HG03457 (cell line): ENCODE measurements at regions not wholly inside any gene's neighbourhood (a gene's known extent, or its start where the extent isn't known, plus 50 kb on each side); places are given as distances from the start of the nearest gene placed in this dataset.
A peak's percentile ranks its signal among the peaks of the same experiment; 100 is the strongest.
"Not testable (repeated sequence)": the region's sequence is repeated elsewhere in the genome, so short reads cannot be mapped to it uniquely, and the experiment has no call there.

Experiments
- ATAC-seq: cut with Tn5 transposase; IDR thresholded peaks from one replicate; pipeline ENCODE4 v1.9.1; 2021; ENCODE audit warnings: moderate number of reproducible peaks; ENCODE audit not compliant: unreplicated experiment

DNA sequence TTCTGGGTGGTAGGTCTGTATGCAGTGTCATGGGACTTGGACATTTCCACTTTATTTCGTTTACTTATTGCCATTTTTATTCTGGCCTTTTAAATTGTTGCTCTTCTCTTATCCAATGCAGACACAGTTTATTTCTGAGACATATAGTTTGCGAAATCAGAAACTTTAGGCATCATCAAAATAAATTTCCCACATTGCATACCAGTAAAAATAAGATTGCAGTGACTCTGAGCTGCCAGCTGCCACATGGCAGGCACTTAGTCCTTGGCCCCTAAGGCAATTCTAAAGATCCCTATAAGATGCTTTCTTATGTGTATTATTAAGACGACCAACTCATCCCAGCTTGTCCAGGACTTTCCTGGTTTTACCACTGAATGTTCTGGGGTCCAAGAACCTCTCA, 81.8 kb upstream of the ANKRD1 start:
- ATAC-seq: no peak

DNA sequence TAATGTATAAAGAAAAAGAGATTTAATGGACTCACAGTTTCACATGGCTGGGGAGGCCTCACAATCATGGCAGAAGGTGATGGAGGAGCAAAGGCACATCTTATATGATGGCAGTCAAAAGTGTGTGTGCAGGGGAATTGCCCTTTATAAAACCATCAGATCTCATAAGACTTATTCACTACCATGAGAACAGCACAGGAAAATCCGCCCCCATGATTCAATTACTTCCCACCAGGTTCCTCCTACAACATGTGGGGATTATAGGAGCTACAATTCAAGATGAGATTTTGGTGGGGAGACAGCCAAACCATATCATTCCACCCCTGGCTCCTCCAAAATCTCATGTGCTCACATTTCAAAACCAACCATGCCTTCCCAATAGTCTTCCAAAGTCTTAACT, 82.5 kb upstream of the ANKRD1 start:
- not testable (repeated sequence) for ATAC-seq

DNA sequence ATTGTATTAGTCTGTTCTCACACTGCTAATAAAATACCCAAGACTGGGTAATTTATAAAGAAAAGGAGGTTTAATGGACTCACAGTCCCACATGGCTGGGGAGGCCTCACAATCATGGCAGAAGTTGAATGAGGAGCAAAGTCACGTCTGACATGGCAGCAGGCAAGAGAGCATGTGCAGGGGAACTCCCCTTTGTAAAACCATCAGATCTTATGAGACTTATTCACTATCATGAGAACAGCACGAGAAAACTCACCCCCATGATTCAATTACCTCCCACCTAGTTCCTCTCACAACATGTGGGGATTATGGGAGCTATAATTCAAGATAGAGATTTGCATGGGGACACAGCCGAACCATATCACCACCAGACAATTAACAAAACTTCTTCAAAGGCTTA, 84.4 kb upstream of the ANKRD1 start:
- ATAC-seq: not testable (repeated sequence)

DNA sequence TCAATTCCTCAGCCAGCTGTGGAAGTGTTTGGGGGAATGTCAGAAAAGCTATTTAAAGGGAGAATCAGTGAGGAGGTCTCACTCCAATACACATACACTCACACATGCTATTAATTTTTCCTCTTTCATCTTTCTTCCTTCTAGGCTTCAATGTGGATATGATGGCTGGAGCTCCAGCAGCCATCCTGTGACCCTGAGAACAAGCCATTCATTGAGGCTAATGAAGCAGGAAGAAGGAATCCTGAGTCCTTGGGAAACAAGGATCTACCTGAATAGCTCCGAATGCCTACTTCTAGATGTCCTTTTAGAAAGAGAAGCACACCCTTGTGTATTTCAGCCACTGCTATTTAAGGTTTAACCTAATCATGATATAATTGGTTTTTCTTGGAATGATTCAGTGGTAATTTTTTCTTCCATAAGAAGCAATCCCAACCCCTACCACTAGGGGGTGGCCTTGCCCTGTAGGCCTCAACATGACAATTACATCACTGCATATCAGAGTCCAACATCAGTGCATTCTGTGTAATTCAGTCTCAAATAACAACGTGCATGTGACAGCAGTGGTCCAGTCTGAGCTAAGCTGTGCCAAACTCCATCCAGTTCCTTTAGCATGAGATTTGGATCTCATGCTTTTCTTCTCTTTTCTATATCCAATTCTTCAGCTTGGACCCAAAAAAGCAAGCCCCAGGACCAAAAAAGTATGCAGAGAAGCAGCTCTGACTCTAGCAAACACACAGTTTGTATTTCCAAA, 85.3 kb upstream of the ANKRD1 start:
- ATAC-seq: no peak

DNA sequence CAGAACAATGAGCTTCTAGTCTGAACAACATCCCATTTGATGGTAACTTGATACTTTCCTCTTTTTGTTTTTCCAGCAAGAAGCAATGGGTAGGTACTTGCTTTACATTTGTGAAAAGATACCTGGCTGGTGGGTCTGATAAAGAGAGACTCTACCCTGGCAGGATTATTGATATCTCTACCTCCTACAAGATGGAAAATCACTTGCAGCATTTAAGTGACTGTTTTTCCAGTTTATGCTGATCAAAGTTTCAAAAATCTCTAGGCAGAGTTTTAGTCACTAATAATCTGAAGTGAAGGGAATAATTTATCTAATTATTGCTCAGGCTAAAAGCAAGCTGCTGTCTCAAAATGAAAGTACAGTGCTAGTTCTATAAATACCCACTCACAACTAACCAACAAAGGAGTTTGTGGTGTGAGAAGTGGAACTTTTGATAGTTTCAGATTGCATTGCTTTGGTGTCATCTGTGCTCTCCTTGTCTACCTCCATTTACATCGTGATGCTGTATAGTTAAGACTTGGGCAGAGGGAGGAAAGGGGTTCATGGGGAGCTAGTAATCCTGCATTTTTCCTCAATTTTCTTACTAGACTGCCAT, 86.0 kb upstream of the ANKRD1 start:
- ATAC-seq: peak; percentile 55

DNA sequence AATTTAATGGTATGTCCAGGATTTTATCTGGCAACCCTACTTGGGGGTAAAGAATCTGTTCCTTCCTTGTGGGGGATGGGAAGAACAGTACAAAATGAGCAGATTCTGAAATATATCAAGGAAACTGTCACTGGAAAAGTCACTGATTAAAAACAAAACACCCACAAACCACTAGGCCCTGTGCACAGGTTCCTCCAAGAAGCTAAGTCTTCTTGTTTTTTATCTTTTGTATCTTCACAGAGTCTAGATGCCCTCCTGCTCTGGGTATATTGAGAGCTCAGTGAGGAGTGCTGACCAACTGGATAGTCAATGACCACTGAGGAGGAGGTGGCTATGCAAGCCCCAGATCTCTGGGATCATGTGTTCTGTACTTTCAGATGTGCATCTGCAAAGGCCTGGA, 86.8 kb upstream of the ANKRD1 start:
- ATAC-seq: no peak

DNA sequence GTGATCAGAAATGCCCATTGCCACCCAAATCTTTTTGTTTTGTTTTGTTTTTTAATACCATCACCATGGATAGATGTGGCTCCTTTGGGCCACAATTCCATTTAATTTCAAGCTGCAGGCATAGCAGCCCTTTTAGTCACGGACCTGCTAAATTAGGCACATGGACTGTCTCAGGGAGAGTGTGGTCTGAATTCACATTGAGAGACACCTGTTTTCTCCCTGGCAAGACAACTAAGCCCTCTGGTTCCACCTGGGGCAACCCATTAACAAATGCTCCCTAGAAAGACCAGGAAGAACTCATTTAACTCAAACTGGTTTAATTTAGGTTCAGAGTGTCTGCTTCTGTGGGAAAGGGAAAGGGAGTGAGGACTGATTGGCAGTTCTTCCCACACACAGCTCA, 88.2 kb upstream of the ANKRD1 start:
- ATAC-seq: no peak

DNA sequence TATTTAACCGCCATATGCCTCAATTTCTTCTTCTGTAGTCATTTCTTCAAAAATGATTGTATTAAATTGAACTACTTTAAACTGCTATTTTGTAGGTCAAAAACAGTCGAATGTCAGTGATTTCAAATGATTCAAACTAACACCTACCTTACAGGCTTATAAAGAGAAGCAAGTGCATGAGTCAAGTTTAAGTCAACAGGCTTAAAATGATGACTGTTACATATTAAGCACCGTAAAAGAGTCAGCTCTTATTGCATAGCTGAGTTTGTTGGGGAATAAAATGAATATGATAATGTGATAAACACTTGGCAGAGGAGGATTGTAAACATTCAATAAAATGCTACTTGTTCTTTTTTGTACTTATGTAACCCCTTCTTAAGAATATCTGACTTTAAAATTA, 90.1 kb upstream of the ANKRD1 start:
- ATAC-seq: no peak

DNA sequence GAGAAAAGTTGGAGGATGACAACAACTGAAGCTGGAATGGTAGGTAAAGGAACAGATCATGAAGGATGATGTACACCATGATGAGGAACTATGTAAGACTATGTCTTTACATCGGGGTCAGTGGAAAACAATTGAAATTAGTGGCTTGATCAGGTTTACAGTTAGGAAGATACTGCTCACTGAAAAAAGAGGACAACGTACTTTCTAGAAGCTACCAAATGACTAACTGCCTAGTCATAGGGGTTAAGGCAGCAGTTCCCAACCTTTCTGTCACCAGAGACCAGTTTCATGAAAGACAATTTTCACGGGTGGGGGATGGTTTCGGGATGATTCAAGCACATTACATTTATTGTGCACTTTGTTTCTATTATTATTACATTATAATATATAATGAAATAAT, 91.6 kb upstream of the ANKRD1 start:
- ATAC-seq: no peak

DNA sequence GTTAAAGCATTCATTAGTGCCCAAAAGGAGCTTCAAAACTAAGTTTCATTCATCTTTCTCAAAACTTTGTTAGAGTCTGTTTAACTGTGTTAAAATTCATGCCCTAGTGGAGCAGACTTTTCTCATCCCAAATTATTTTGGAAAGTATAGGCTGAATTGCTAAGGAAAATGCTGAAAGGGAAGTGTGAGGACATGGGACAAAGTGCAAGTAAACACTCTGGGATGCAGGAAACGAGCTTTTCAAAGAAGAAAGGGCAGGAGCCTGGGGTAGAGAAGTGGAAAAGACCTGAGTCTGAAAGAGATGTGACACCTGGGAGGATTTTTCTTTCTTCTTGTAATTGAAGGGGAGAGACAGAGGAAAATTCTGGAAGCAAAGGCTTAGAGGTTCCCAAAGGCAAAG, 93.1 kb upstream of the ANKRD1 start:
- ATAC-seq: no peak

DNA sequence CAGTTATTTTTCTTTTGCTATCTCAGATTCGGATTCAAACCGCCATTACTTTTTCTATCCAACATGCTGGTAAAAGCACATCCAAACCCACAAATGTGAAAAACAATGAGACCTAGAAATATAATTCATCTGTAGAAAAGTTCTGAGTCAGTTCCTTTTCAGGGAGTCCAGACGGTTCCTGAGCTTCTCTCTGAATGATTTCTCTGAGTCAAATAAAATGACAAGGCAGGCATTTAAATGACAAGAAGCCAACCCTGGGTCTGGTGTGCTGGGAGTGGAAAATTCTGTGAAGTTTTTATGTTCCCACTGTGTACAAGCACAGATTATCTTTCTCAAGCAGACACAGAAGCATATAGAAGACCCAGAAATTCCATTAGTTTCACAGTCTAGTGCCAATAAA, 96.3 kb upstream of the ANKRD1 start:
- no peak for ATAC-seq

DNA sequence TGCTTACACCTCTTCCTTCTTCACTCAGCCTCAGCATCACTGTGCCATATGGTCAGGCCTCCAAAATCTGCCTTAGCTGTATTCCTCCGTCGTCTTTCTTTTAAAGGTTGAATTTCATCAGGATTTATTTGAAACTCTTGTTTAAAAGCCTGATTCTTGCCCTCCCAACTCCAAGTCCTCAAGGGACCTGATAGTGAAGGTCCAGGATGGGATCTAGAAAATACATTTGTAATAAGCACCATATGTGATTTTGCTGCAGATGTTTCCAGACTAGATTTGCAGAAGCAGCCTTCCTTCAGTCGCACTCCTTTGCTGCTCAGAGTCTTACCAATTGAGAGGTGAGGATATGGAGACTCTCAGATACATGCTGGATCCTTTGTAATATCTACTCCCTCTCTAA, 101.0 kb upstream of the ANKRD1 start:
- ATAC-seq: no peak

DNA sequence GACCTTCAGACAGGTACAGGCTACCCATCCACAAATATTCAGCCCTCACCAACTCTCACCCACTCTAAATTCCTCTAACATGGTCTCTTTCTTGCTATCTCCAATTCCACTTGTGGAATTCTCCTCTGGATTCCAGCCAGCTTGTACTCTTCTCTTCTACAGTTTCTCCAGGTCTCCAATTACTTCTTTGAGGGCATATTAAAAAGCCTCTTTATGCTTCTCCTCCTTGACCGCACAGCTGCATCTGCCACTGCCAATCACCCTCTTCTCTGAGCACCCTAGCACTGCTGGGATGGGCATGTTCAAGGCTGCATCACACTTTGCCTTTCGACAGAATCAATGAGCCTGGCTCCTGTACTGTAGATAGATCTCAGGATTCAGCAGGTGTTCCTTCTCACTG, 101.5 kb upstream of the ANKRD1 start:
- no peak for ATAC-seq

DNA sequence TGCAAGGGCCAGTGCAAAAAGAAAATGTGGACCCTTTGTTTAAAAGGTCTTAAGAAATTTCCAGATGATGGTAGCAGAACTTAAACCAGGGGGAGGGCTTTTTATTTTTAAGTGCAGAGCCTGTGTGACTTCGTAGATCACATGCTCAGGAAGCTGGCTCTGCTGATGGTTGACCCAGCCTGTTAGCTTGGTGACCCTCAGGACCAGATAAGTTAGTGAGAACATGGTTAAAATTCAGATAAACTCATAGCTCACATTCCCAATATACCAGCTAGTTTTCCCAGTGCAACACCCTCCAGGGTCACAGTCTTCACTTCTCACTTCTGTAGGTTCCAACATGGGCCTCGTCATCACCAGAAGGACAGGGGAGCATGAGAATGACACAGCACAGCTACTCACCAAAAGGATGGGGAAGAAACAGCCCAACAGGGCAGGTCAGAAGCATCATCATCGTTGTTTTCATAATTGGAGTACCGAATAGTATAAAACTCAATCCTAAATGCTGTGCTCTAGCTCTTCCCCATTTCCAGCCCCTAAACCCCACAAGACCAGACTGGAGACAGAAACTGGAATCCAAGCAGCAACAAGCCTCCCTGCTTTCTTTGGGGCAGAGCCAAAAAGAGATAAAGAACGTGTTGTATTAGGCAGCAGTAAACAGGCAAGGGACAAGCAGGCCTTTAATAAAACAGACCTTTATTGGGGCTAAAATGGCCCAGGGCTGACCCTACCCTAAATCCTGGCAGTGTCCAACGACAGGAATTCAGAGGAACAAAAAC, 102.2 kb upstream of the ANKRD1 start:
- no peak for ATAC-seq

DNA sequence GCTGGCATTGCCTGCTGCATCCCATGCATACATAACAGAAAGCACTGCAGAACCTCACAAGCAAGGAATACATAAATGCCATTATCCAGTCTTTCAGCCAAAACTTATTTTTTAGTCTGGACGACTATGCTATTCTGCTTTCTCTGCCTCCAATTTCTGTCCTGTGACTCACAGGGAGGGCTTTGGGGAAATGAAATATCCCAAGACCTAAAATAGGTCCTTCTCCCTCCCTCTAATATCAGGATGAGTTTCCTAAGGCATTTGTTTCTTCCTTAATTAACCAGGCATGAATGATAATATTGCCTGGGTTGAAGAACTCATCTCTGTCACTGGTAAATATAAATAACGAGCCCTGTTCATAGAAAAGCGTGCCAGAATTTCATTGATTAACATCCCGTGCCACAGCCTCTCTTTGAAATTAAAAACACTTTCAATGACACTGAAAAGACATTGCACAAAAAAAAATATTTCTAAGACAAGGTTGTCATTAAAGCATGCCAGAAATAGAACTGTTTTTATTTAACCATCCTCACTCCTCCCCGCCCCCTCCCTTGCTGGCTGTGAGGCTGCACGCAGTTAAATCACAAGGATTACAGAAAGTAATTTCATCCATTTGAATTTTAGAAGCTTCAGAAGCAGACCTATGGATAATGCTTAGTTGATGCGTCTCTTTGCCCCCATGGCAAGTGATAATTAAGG, 103.0 kb upstream of the ANKRD1 start:
- no peak for ATAC-seq

DNA sequence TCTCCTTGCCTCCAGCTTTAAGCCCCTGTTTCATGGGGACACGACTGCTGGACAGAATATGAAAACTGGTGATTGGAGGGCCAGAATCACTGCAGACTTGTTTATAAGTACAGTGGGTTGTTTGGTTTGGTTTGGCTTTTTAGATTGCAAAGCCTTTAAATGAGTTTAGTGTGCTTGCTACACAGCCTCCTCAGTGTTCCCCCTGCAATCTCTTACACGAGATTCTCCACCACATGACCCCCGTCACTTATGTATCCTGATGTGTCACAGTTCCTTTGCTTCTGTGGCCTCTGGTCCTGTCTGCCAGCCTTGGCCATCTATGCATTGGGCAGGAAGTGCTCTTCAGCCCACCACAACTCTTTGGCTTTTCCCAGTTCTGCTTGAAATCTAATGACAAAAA, 103.7 kb upstream of the ANKRD1 start:
- ATAC-seq: no peak

DNA sequence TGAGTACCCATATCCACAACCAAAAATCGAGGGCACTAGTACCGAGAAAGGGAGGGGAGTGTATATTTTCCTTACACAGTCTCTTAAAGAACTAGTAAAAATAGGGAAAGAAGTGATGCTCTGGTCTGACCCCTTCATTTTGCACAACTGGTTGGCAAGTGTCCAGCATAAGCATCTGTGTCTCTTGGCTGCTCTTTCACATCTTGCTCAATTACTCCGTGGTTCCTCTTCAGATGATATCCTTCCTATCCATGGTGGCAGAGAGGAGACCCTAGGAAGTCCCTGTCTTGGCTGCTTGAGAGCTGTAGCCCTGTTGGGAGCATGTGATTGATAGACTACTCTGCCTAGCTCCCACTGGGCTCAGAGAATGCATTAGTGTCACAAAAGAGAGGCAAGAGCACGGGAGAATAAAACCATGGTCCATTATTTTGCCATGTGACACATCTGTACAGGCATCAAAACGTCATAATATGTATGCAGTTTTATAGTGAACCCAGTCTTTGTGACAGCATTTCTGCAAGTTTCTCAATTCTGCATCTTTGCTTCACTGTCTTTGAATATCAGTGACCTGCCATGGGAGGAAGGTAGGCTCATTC, 111.8 kb upstream of the ANKRD1 start:
- ATAC-seq: no peak

DNA sequence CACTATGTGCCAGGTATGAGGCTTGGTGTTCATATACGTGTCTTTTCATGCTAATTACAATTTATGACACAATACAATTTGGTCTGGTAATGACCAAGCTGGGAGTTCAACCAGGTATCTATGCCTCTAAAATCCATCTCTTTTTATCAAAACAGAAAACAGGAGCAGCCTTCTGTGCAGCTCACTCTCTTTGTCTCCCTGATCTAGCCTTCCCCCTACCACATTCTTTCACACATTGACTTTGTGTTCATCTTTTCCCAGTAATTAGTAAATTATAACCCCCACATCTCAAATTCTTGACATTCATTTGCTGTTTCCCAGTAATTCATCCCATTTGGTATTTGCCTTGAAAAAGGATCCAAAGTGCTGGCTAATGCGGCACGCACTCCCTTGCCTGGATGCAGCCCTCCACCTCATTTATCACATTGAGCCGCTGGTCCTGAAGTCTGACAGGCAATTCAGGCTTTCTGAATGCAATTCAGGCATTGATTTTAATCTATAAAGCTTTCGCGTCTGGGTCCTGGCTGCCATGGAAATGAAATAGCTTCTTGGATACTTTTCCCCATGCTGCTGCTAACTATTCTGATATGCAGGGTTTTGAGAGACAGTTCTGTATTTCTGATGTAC, 112.5 kb upstream of the ANKRD1 start:
- ATAC-seq: no peak

DNA sequence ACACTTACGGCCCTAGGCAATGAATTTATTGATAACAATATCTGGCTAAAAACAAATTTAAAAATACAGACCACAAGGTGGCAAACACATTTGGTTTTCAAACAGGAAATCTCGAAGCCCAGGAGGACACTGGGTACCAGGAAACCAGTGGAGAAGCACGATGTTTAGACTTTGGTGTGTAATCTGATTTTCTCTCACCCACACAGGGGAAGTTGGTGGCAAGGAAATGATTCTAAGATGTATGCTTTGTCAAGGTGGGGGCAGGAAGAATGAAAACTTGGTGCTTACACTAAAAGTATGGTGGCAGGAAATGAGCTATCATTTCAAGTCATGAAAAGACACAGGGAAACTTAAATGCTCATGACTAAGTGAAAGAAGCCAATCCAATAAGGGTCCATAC, 113.2 kb upstream of the ANKRD1 start:
- no peak for ATAC-seq

DNA sequence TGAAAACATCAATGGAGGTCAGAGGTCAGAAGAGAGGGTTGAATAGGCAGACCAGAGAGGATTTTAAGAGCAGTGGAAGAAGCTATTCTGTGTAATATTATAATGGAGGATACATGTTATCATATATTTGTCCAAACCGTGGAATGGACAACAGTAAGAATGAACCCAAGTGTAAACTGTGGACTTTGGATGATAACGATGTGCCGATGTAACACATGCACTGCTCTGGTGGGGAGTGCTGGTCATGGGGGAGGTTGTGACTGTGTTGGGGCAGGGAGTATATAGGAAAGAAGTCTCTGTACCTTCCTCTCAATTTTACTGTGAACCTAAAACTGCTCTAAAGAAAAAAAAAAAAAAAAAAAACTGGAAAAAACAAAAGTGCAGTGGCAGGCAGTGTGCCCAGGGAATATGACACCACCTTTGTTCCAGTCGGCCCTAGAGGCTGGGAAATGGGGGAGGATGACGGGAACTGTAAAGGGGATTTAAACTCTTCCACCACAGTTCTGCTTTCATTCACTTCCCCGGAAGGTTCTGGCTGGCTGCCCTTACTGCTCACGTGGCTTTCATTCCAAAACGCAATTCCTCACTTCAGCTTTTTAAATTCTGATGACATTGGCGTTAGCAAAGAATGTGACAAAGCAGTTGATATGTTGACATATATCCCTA, 113.7 kb upstream of the ANKRD1 start:
- ATAC-seq: no peak
